OCI-LY7 (cell line): ENCODE measurements at regions not wholly inside any gene's neighbourhood (a gene's known extent, or its start where the extent isn't known, plus 50 kb on each side); places are given as distances from the start of the nearest gene placed in this dataset.

Experiments used
- BruUV-seq: library from RNA; stranded (reverse); fragments of 400-500 nt; replicated peaks from 2 replicates; lab custom pipeline; 2021; lab: Mats Ljungman, UMichigan
- CTCF ChIA-PET: fragments of 300-600 bp; sonication (Branson Sonifier 250); formaldehyde crosslinking; loops from one replicate; lab custom pipeline; 2022; ENCODE audit warnings: antibody characterized with exemption; ENCODE audit not compliant: unreplicated experiment; lab: Charles Lee
- POLR2A ChIA-PET: fragments of 300-600 bp; sonication (Branson Sonifier 250); formaldehyde crosslinking; loops from one replicate; lab custom pipeline; 2022; ENCODE audit warnings: antibody characterized with exemption; lab: Charles Lee
- DNase-seq: peaks from one replicate; pipeline ENCODE4 v3.0.0-alpha.2; 2015; ENCODE audit warnings: low spot score
- H2AFZ ChIP-seq: fragments of 200-600 bp; sonication (generic), shearing (Covaris generic); 2 replicates; pipeline ENCODE4 v1.6.1; 2014; ENCODE audit warnings: mild to moderate bottlenecking, antibody characterized with exemption, low read length, moderate library complexity
- H3K27ac ChIP-seq: fragments of 200-600 bp; sonication (generic); 2 replicates; pipeline ENCODE4 v1.5.1; 2014; ENCODE audit warnings: mixed run types, low read depth, mild to moderate bottlenecking, moderate library complexity, low read length, inconsistent platforms; ENCODE audit not compliant: poor library complexity, severe bottlenecking
- H3K36me3 ChIP-seq: fragments of 200-600 bp; sonication (generic); 2 replicates; pipeline ENCODE4 v1.6.1; 2014; ENCODE audit warnings: mild to moderate bottlenecking, antibody characterized with exemption, low read length, moderate library complexity, mixed read lengths; ENCODE audit not compliant: insufficient read depth
- H3K4me1 ChIP-seq: fragments of 200-600 bp; sonication (generic); 2 replicates; pipeline ENCODE4 v1.5.1; 2014; ENCODE audit warnings: mild to moderate bottlenecking, low read length; ENCODE audit not compliant: insufficient read depth, poor library complexity, severe bottlenecking
- H3K4me2 ChIP-seq: fragments of 200-600 bp; sonication (generic); 2 replicates; pipeline ENCODE4 v1.6.1; 2014; ENCODE audit warnings: mild to moderate bottlenecking, low read length
- H3K4me3 ChIP-seq: fragments of 200-600 bp; sonication (generic); 2 replicates; pipeline ENCODE4 v1.5.1; 2014; ENCODE audit warnings: mild to moderate bottlenecking, low read depth, low read length; ENCODE audit not compliant: poor library complexity, severe bottlenecking
- H3K79me2 ChIP-seq: fragments of 200-600 bp; sonication (generic); 2 replicates; pipeline ENCODE4 v1.6.1; 2016; ENCODE audit warnings: low read depth, mild to moderate bottlenecking, low read length, moderate library complexity, mixed read lengths; ENCODE audit not compliant: insufficient read depth
- H3K9me2 ChIP-seq: fragments of 200-600 bp; sonication (generic); 2 replicates; pipeline ENCODE4 v1.6.1; 2016; ENCODE audit warnings: mild to moderate bottlenecking, low read length, mixed read lengths; ENCODE audit not compliant: insufficient read depth
- H3K9me3 ChIP-seq: fragments of 200-600 bp; sonication (generic); 2 replicates; pipeline ENCODE4 v1.6.1; 2014; ENCODE audit warnings: mild to moderate bottlenecking, mixed run types, low read length, mixed read lengths
- H4K20me1 ChIP-seq: fragments of 200-600 bp; sonication (generic); 2 replicates; pipeline ENCODE4 v1.6.1; 2014; ENCODE audit warnings: mild to moderate bottlenecking, antibody characterized with exemption, low read length, moderate library complexity, mixed read lengths; ENCODE audit not compliant: insufficient read depth
- CTCF ChIP-seq: fragments of 200-600 bp; sonication (generic); conservative IDR thresholded peaks from 2 replicates; pipeline ENCODE4 v1.5.1; 2014; ENCODE audit warnings: mild to moderate bottlenecking, antibody characterized with exemption, low read length, moderate library complexity, mixed read lengths
- EZH2phosphoT487 ChIP-seq: fragments of 200-600 bp; sonication (generic); IDR thresholded peaks from 2 replicates; pipeline ENCODE4 v1.6.1; 2018; ENCODE audit warnings: low read depth, borderline replicate concordance, mild to moderate bottlenecking, mixed run types, antibody characterized with exemption, low read length, moderate library complexity, mixed read lengths
- intact Hi-C: fragments of 100-400 bp; cut with micrococcal nuclease; formaldehyde crosslinking; loops from one replicate; pipeline ENCODE4 v1.10.0; 2022; ENCODE audit not compliant: unreplicated experiment

DNA sequence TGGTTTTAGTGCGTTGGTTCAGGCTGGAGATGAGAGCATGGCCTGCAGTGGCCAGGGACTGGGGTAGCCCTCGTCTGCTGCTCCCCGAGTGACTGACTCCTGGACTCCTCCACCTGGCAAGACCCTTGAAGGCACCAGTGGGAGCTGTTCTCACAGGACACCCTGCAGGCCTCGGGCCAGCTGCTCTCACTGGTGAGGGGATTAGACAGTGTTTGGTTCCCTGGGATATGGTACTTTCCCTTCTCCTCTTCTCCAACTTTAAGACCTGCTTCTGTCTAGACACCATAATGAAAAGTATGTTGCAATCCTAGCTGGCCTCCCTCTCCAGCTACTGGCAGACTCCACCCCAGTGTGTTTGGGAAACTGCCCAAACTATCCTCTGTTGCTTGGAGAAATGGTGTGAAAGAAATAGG, 168.8 kb upstream of the CADM1 start:
- ChIA-PET POLR2A (no interaction called here), CTCF (no interaction called here)
- no TSS peak for BruUV-seq
- H3K79me2 ChIP-seq = no peaks in the 10 kb centered on the region
- no peak overlapping the region for H2AFZ ChIP-seq
- TF ChIP-seq EZH2phosphoT487 (no peak), CTCF (no peak)
- no peaks in the 10 kb centered on the region for H4K20me1 ChIP-seq
- intact Hi-C loops = no loop called here
- H3K27ac ChIP-seq = no peak overlapping the region
- H3K9me3 ChIP-seq = no peaks in the 10 kb centered on the region
- no peaks in the 10 kb centered on the region for H3K36me3 ChIP-seq
- H3K4me2 ChIP-seq = no peak overlapping the region
- no peaks in the 10 kb centered on the region for H3K9me2 ChIP-seq
- DNase-seq = no peak
- no peak overlapping the region for H3K4me3 ChIP-seq
- no peaks in the 10 kb centered on the region for H3K4me1 ChIP-seq

GRCh38 chr11:115672412-115672811, 168.2 kb upstream of the CADM1 start:
- no TSS peak for BruUV-seq
- Histone ChIP-seq H3K9me3 (no peaks in the 10 kb centered on the region), H3K4me2 (no peak overlapping the region), H3K36me3 (no peaks in the 10 kb centered on the region), H3K9me2 (no peaks in the 10 kb centered on the region), H3K4me3 (no peak overlapping the region), H3K27ac (no peak overlapping the region), H2AFZ (no peak overlapping the region), H4K20me1 (no peaks in the 10 kb centered on the region), H3K79me2 (no peaks in the 10 kb centered on the region), H3K4me1 (no peaks in the 10 kb centered on the region)
- TF ChIP-seq CTCF (no peak), EZH2phosphoT487 (no peak)
- POLR2A ChIA-PET = no interaction called here
- DNase-seq = no peak
- intact Hi-C loops = no loop called here
- CTCF ChIA-PET = no interaction called here

DNA sequence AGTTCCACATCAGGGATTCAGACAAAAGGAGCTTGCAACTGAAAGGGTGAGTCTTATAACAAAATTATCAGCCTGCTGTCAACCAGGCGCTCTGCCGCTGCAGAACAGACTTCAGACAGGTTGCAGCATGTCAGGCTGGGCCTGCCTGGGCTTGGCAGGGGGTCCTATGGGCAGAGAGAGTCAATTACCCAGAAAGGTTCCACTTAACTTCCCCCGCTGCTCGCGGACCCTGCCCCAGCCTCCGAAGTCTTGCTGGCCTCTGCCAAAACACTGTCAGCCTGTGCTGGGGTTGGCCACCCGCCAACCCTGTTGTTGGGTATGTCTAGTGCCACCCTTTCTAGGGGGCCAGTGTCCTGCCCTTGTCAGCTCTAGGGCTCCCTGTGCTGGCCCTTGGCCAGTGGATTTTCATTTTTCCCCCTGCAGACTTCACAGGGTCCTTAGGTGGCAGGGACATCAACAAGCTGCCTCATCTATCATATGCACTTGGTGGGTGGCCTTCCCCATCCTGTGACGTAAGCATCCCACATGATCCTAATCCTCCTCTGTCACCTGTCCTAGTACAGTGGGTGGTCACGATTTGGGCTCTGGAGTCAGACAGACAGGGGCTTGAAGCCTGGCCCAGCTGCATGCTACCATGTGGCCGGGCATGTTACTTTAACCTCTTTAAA, 166.5 kb upstream of the CADM1 start:
- intact Hi-C loops = no loop called here
- Histone ChIP-seq H3K9me2 (no peaks in the 10 kb centered on the region), H3K79me2 (no peaks in the 10 kb centered on the region), H2AFZ (no peak overlapping the region), H3K27ac (no peak overlapping the region), H4K20me1 (no peaks in the 10 kb centered on the region), H3K9me3 (no peaks in the 10 kb centered on the region), H3K4me2 (no peak overlapping the region), H3K36me3 (no peaks in the 10 kb centered on the region), H3K4me1 (no peaks in the 10 kb centered on the region), H3K4me3 (no peak overlapping the region)
- TF ChIP-seq EZH2phosphoT487 (no peak), CTCF (no peak)
- BruUV-seq = no TSS peak
- no peak for DNase-seq
- CTCF ChIA-PET = no interaction called here
- POLR2A ChIA-PET = no interaction called here
